Neural cell (in vitro differentiated cells): ENCODE measurements at regions not wholly inside any gene's neighbourhood (a gene's known extent, or its start where the extent isn't known, plus 50 kb on each side); places are given as distances from the start of the nearest gene placed in this dataset.

Source experiments
- H2AFZ ChIP-seq: fragments of 200-600, 300-800 bp; sonication (generic), shearing (Covaris generic); 2 replicates; pipeline ENCODE4 v1.6.0; 2014; ENCODE audit warnings: low read depth, mild to moderate bottlenecking, antibody characterized with exemption, low read length, moderate library complexity
- H3F3A ChIP-seq: fragments of 200-600 bp; shearing (Covaris generic); 2 replicates; pipeline ENCODE4 v1.6.1; 2016; ENCODE audit warnings: mild to moderate bottlenecking, moderate library complexity, mixed read lengths, antibody characterized with exemption, low read length; ENCODE audit not compliant: insufficient read depth, poor library complexity, severe bottlenecking
- H3K27ac ChIP-seq: fragments of 200-600, 300-800 bp; sonication (generic), shearing (Covaris generic); 2 replicates; pipeline ENCODE4 v1.5.1; 2014; ENCODE audit warnings: mild to moderate bottlenecking, low read length, moderate library complexity
- H3K27me3 ChIP-seq: fragments of 300-800, 200-600 bp; sonication (generic), shearing (Covaris generic); 2 replicates; pipeline ENCODE4 v1.6.0; 2014; ENCODE audit warnings: mild to moderate bottlenecking, low read depth, low read length, moderate library complexity; ENCODE audit not compliant: insufficient read depth
- H3K36me3 ChIP-seq: fragments of 300-800, 200-600 bp; sonication (generic), shearing (Covaris generic); 2 replicates; pipeline ENCODE4 v1.5.1; 2014; ENCODE audit warnings: mild to moderate bottlenecking, antibody characterized with exemption, low read length, moderate library complexity; ENCODE audit not compliant: insufficient read depth
- H3K4me2 ChIP-seq: fragments of 300-800, 200-600 bp; sonication (generic), shearing (Covaris generic); 2 replicates; pipeline ENCODE4 v1.6.0; 2014; ENCODE audit warnings: mild to moderate bottlenecking, low read length
- H3K4me3 ChIP-seq: fragments of 300-800, 200-600 bp; sonication (generic), shearing (Covaris generic); 2 replicates; pipeline ENCODE4 v1.5.1; 2014; ENCODE audit warnings: mild to moderate bottlenecking, low read length, moderate library complexity
- H3K79me2 ChIP-seq: fragments of 200-600 bp; shearing (Covaris generic); replicated peaks from 2 replicates; pipeline ENCODE4 v1.6.0; 2014; ENCODE audit warnings: mild to moderate bottlenecking, low read length, moderate library complexity; ENCODE audit not compliant: insufficient read depth
- H3K9ac ChIP-seq: fragments of 300-800, 200-600 bp; sonication (generic), shearing (Covaris generic); 2 replicates; pipeline ENCODE4 v1.6.1; 2016; ENCODE audit warnings: mild to moderate bottlenecking, low read length, mixed read lengths
- H3K9me2 ChIP-seq: fragments of 200-600 bp; shearing (Covaris generic); 2 replicates; pipeline ENCODE4 v1.6.1; 2016; ENCODE audit warnings: mild to moderate bottlenecking, low read length, mixed read lengths; ENCODE audit not compliant: insufficient read depth
- H3K9me3 ChIP-seq: fragments of 200-600, 300-800 bp; sonication (generic), shearing (Covaris generic); 2 replicates; pipeline ENCODE4 v1.6.1; 2016; ENCODE audit warnings: mild to moderate bottlenecking, mixed run types, low read length, moderate library complexity, mixed read lengths
- H4K20me1 ChIP-seq: fragments of 200-600 bp; shearing (Covaris generic); 2 replicates; pipeline ENCODE4 v1.6.1; 2016; ENCODE audit warnings: mild to moderate bottlenecking, mixed run types; ENCODE audit not compliant: insufficient read depth
- CTCF ChIP-seq: fragments of 450-650 bp; IDR thresholded peaks from 2 replicates; pipeline ENCODE4 v1.5.1; 2014; ENCODE audit warnings: antibody characterized with exemption, mild to moderate bottlenecking, moderate library complexity; ENCODE audit not compliant: poor library complexity, severe bottlenecking
- EP300 ChIP-seq: fragments of 450-650 bp; conservative IDR thresholded peaks from 2 replicates; pipeline ENCODE4 v1.6.1; 2014; ENCODE audit warnings: antibody characterized with exemption, mild to moderate bottlenecking, moderate library complexity; ENCODE audit not compliant: poor library complexity, severe bottlenecking
- EZH2 ChIP-seq: fragments of 200-600, 300-800 bp; shearing (Covaris generic), sonication (generic); IDR thresholded peaks from 2 replicates; pipeline ENCODE4 v1.6.1; 2014; ENCODE audit warnings: antibody characterized with exemption, low read length, borderline replicate concordance, mild to moderate bottlenecking; ENCODE audit not compliant: insufficient read depth, poor library complexity, severe bottlenecking
- MXI1 ChIP-seq: fragments of 450-650 bp; conservative IDR thresholded peaks from 2 replicates; pipeline ENCODE4 v1.6.1; 2014; ENCODE audit warnings: antibody characterized with exemption, mild to moderate bottlenecking; ENCODE audit not compliant: poor library complexity, severe bottlenecking
- POLR2AphosphoS5 ChIP-seq: IDR thresholded peaks from 2 replicates; pipeline ENCODE4 v1.6.1; 2012
- RAD21 ChIP-seq: fragments of 450-650 bp; conservative IDR thresholded peaks from 2 replicates; pipeline ENCODE4 v1.6.1; 2014; ENCODE audit warnings: antibody characterized with exemption, mild to moderate bottlenecking, moderate library complexity
- SMC3 ChIP-seq: fragments of 450-650 bp; conservative IDR thresholded peaks from 2 replicates; pipeline ENCODE4 v1.6.1; 2014; ENCODE audit warnings: antibody characterized with exemption, mild to moderate bottlenecking, moderate library complexity; ENCODE audit not compliant: poor library complexity
- TAF1 ChIP-seq: IDR thresholded peaks from 2 replicates; pipeline ENCODE4 v1.6.1; 2012; ENCODE audit warnings: low read depth
- TF ChIP-seq, protein P1 (sequence below): IDR thresholded peaks from 2 replicates; pipeline ENCODE4 v1.6.1; 2012; ENCODE audit warnings: borderline replicate concordance

- H3F3A ChIP-seq = no peaks in the 10 kb centered on the region
- no peak overlapping the region for H3K9ac ChIP-seq
- H2AFZ ChIP-seq = no peak overlapping the region
- no peak overlapping the region for H3K4me2 ChIP-seq
- no peaks in the 10 kb centered on the region for H3K27me3 ChIP-seq
- no peaks in the 10 kb centered on the region for H3K79me2 ChIP-seq
- no peaks in the 10 kb centered on the region for H3K9me3 ChIP-seq
- H4K20me1 ChIP-seq = no peaks in the 10 kb centered on the region
- no peak for TF ChIP-seq EZH2
- no peak for TF ChIP-seq SMC3
- no peak for TF ChIP-seq RAD21
- TF ChIP-seq POLR2AphosphoS5 = no peak
- TF ChIP-seq MXI1 = no peak
- TF ChIP-seq CTCF = no peak
- TF ChIP-seq, protein P1, sequence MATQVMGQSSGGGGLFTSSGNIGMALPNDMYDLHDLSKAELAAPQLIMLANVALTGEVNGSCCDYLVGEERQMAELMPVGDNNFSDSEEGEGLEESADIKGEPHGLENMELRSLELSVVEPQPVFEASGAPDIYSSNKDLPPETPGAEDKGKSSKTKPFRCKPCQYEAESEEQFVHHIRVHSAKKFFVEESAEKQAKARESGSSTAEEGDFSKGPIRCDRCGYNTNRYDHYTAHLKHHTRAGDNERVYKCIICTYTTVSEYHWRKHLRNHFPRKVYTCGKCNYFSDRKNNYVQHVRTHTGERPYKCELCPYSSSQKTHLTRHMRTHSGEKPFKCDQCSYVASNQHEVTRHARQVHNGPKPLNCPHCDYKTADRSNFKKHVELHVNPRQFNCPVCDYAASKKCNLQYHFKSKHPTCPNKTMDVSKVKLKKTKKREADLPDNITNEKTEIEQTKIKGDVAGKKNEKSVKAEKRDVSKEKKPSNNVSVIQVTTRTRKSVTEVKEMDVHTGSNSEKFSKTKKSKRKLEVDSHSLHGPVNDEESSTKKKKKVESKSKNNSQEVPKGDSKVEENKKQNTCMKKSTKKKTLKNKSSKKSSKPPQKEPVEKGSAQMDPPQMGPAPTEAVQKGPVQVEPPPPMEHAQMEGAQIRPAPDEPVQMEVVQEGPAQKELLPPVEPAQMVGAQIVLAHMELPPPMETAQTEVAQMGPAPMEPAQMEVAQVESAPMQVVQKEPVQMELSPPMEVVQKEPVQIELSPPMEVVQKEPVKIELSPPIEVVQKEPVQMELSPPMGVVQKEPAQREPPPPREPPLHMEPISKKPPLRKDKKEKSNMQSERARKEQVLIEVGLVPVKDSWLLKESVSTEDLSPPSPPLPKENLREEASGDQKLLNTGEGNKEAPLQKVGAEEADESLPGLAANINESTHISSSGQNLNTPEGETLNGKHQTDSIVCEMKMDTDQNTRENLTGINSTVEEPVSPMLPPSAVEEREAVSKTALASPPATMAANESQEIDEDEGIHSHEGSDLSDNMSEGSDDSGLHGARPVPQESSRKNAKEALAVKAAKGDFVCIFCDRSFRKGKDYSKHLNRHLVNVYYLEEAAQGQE = no peak
- TF ChIP-seq TAF1 = no peak
- TF ChIP-seq EP300 = no peak
- H3K4me3 ChIP-seq = no peak overlapping the region
- no peaks in the 10 kb centered on the region for H3K36me3 ChIP-seq
- H3K9me2 ChIP-seq = no peaks in the 10 kb centered on the region
- no peak overlapping the region for H3K27ac ChIP-seq
Measured at GRCh38 chr2:2720351-2720750, 389.3 kb upstream of the MYT1L start.

DNA sequence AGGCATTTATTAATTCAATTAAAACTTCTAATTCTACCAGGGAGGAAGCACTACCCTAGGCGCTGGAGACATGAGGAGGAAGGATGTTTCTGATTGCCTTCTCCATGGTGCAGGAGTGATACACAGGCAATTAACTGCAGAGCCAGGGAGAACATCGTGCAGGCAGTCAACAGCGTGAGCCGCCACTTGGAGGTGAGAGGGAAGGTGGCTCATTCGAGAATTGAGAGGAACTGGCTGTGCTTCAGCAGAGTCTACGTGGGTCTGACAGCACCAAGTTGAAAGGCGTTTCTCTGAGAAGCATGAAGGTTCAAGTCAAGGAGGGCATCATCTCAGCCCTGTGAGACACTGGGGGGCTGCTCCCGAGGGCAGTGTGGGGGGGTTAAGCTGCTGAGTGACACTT, 388.7 kb upstream of the MYT1L start:
- H3K9me3 ChIP-seq = no peaks in the 10 kb centered on the region
- H3K9me2 ChIP-seq = no peaks in the 10 kb centered on the region
- no peak for TF ChIP-seq RAD21
- no peak for TF ChIP-seq EP300
- no peak for TF ChIP-seq EZH2
- no peak for TF ChIP-seq TAF1
- TF ChIP-seq MXI1 = no peak
- peak; percentile 23 for TF ChIP-seq SMC3
- peak; percentile 36 for TF ChIP-seq POLR2AphosphoS5
- TF ChIP-seq, protein P1 = no peak
- TF ChIP-seq CTCF = no peak
- no peaks in the 10 kb centered on the region for H3F3A ChIP-seq
- no peak overlapping the region for H3K4me3 ChIP-seq
- H3K9ac ChIP-seq = no peak overlapping the region
- no peak overlapping the region for H2AFZ ChIP-seq
- no peaks in the 10 kb centered on the region for H4K20me1 ChIP-seq
- no peaks in the 10 kb centered on the region for H3K79me2 ChIP-seq
- no peaks in the 10 kb centered on the region for H3K27me3 ChIP-seq
- H3K27ac ChIP-seq = no peak overlapping the region
- H3K36me3 ChIP-seq = no peaks in the 10 kb centered on the region
- H3K4me2 ChIP-seq = no peak overlapping the region
